BJ (cell line): ENCODE measurements at regions not wholly inside any gene's neighbourhood (a gene's known extent, or its start where the extent isn't known, plus 50 kb on each side); places are given as distances from the start of the nearest gene placed in this dataset.
A peak's percentile ranks its signal among the peaks of the same experiment; 100 is the strongest.

Experiments used
- CTCF ChIA-PET: fragments of 350-600 bp; formaldehyde crosslinking; extraction: SDS; loops from one replicate; lab custom pipeline; 2021; ENCODE audit warnings: antibody characterized with exemption, inconsistent platforms; lab: Yijun Ruan, JAX
- POLR2A ChIA-PET: fragments of 300-600 bp; sonication (Branson Sonifier 250); formaldehyde crosslinking; extraction: SDS; loops from one replicate; lab custom pipeline; 2021; ENCODE audit warnings: antibody characterized with exemption; lab: Charles Lee
- DNase-seq: peaks from one replicate; pipeline ENCODE4 v3.0.0-alpha.2; 2011; ENCODE audit warnings: low read depth
- H3K27me3 ChIP-seq: 2 replicates; pipeline ENCODE4 v1.6.0; 2011; ENCODE audit warnings: low read length; ENCODE audit not compliant: control insufficient read depth, insufficient read depth
- H3K36me3 ChIP-seq: 2 replicates; pipeline ENCODE4 v1.5.1; 2011; ENCODE audit warnings: low read length; ENCODE audit not compliant: control insufficient read depth, insufficient read depth
- H3K4me3 ChIP-seq: 2 replicates; pipeline ENCODE4 v1.5.1; 2011; ENCODE audit warnings: low read depth, mild to moderate bottlenecking, control low read depth, low read length
- TF ChIP-seq, protein P1 (sequence below): IDR thresholded peaks from 2 replicates; pipeline ENCODE4 v1.5.1; 2011; ENCODE audit warnings: low read depth, mild to moderate bottlenecking, control low read depth, inconsistent platforms, low read length, moderate library complexity; ENCODE audit not compliant: insufficient read depth

DNA sequence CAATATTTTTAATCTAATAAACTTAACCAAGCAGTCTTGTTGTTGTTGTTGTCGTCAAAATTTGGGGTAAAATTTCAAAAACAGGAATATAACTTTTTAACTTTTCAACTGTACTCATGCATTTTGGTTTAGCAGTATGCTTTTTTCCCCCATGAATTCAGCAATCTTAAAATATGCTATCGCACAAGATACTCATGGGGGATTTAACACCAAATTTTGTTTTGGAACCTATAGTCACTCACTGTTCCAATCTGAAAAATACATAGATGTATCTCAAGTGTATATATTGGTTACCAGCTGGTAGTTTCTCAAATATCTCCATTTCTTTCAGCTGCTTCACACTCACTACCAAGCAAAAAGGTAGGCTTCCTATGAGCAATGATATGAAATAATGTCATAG lies 91.4 kb upstream of the PIK3CG start:
- no peak for DNase-seq

DNA sequence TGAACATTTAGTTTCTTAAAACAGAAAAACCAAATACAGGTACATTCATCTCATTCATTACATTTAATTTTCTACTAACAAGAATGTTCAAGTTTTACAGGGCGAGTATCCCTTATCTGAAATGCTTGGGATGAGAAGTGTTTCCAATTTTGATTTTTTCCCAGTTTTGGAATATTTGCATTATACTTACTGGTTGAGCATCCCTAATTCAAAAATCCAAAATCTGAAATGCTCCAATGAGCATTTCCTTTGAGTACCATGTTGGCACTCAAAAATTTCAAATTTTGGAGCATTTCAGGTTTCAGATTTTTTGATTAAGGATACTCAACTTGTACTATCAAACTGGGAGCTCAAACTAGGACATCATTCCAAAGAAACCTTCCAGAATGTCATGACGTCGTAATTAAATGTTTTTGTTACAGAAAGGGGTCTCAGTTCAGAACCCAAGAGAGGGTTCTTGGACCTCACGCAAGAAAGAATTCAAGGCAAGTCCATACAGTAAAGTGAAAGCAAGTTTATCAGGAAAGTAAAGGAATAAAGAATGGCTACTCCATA lies 90.8 kb upstream of the PIK3CG start:
- no peaks in the 10 kb centered on the region for H3K36me3 ChIP-seq
- CTCF ChIA-PET, result no interaction called here
- POLR2A ChIA-PET, result no interaction called here

More for the DNA sequence above, 91.4 kb upstream of the PIK3CG start:
- no peaks in the 10 kb centered on the region for H3K36me3 ChIP-seq
- CTCF ChIA-PET, result no interaction called here
- no peaks in the 10 kb centered on the region for H3K27me3 ChIP-seq
- TF ChIP-seq, protein P1, sequence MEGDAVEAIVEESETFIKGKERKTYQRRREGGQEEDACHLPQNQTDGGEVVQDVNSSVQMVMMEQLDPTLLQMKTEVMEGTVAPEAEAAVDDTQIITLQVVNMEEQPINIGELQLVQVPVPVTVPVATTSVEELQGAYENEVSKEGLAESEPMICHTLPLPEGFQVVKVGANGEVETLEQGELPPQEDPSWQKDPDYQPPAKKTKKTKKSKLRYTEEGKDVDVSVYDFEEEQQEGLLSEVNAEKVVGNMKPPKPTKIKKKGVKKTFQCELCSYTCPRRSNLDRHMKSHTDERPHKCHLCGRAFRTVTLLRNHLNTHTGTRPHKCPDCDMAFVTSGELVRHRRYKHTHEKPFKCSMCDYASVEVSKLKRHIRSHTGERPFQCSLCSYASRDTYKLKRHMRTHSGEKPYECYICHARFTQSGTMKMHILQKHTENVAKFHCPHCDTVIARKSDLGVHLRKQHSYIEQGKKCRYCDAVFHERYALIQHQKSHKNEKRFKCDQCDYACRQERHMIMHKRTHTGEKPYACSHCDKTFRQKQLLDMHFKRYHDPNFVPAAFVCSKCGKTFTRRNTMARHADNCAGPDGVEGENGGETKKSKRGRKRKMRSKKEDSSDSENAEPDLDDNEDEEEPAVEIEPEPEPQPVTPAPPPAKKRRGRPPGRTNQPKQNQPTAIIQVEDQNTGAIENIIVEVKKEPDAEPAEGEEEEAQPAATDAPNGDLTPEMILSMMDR, result no peak
- POLR2A ChIA-PET, result no interaction called here
- H3K4me3 ChIP-seq, result no peak overlapping the region

DNA sequence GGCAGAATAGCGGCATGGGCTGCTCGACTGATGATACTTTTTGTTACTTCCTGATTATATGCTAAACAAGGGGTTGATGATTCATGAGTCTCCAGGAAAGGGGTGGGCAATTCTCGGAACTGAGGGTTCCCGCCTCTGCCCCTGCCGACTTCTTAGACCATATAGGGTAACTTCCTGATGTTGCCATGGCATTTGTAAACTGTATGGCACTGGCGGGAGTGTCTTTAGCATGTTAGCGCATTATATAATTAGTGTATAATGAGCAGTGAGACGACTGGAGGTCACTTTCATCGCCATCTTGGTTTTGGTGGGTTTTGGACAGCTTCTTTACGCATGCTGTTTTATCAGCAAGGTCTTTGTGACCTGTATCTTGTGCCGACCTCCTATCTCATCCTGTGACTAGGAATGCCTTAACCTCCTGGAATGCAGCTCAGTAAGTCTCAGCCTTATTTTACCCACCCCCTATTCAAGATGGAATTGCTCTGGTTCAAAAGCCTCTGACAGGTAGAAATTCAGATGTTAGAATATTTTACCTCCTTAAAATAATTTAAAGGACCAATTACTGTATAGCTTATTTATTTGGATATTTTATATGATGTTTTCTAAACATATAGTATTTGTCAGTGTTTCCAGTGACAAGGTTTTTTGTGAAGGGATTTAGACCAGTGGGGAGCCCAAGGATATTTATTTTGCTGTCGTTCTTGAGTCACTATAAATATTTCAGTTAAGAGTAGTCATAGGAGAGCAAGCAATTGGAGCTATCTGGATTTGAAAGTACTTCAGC lies 90.1 kb upstream of the PIK3CG start:
- CTCF ChIA-PET, result interaction anchor here (0.9 to 1.1 kb wide), 3 partner anchors 18 to 373 kb away, joined by 3 read pairs; no protein-coding TSS in a partner anchor
- no peaks in the 10 kb centered on the region for H3K27me3 ChIP-seq

More for the DNA sequence above, 90.8 kb upstream of the PIK3CG start:
- no peak overlapping the region for H3K4me3 ChIP-seq
- DNase-seq, result no peak
- no peaks in the 10 kb centered on the region for H3K27me3 ChIP-seq
- TF ChIP-seq, protein P1, result no peak

DNA sequence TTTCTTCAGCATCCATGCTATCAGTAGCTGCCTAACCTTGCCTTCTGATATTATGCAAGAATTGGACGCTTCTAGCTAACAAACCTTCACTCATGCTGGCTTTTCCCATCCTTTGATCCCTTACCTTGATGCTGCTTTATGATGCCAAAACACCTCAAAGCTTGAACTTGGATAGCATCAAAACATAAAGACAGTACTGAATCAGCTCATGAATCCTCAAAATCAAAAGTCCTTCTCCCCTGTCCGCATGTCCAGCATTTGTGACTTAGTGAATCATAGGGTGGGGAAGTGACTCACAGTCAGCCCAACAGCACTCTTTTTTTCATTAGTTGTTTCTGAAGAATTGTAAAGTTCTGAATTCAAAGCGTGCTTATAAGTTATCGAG lies 89.5 kb upstream of the PIK3CG start:
- ChIA-PET POLR2A (no interaction called here), CTCF (interaction anchor here (0.9 to 1.1 kb wide), 3 partner anchors 17 to 372 kb away, joined by 3 read pairs; no protein-coding TSS in a partner anchor)
- no peaks in the 10 kb centered on the region for H3K27me3 ChIP-seq
- TF ChIP-seq, protein P1, result no peak
- no peak overlapping the region for H3K4me3 ChIP-seq
- peak; percentile 59 for DNase-seq
- H3K36me3 ChIP-seq, result no peaks in the 10 kb centered on the region

More for the DNA sequence above, 90.1 kb upstream of the PIK3CG start:
- TF ChIP-seq, protein P1, result no peak
- POLR2A ChIA-PET, result no interaction called here
- DNase-seq, result no peak
- Histone ChIP-seq H3K4me3 (no peak overlapping the region), H3K36me3 (no peaks in the 10 kb centered on the region)

DNA sequence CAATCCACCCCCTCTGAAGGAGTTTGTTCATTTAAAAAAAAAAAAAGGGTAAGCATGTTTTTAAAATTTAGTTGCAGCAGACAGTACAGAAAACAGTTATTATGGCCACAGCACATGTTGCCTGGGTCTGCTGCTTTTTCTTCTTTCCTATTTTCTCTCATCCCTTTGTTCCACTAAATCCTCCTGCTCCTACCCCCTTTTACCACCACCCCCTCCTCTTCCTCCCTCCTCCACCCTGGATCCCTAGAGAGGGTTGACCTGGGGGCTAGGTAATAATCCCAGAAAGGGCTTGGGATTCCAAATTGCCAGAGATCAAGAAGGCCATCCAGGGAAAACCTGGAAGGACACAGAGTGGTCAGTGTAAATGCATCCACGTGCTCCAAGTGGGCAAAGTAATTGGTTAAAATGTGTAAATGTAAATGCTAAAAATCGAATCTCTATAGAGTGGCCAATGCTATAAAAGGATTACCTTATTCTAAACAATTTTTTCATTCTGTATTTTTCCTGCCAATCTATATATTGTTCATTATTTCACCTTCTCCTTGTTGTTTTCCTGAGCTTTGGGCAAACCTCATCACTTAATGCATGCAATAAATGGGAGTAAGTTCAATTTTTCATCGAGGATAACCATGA lies 89.0 kb upstream of the PIK3CG start:
- no peaks in the 10 kb centered on the region for H3K36me3 ChIP-seq
- POLR2A ChIA-PET, result no interaction called here
- DNase-seq, result no peak
- CTCF ChIA-PET, result interaction anchor here (0.8 to 1.1 kb wide), 4 partner anchors 13 to 371 kb away, joined by 3 read pairs; no protein-coding TSS in a partner anchor
- TF ChIP-seq, protein P1, result no peak
- no peak overlapping the region for H3K4me3 ChIP-seq
- H3K27me3 ChIP-seq, result no peaks in the 10 kb centered on the region
